T-helper 1 cell treated with Interleukin-12 subunit alpha and Interleukin-12 subunit beta and Interleukin-4 antibody, amounts not matched to agents 30 μg/mL and 1 μg/mL, for 36 hours (primary cell): ENCODE measurements at regions not wholly inside any gene's neighbourhood (a gene's known extent, or its start where the extent isn't known, plus 50 kb on each side); places are given as distances from the start of the nearest gene placed in this dataset.
"Not testable (repeated sequence)": the region's sequence is repeated elsewhere in the genome, so short reads cannot be mapped to it uniquely, and the experiment has no call there.

Experiments used
- H3K27ac Mint-ChIP-seq: one replicate; pipeline ENCODE4 v1.8.0; 2021; ENCODE audit warnings: mild to moderate bottlenecking, mixed read lengths
- H3K27me3 Mint-ChIP-seq: one replicate; pipeline ENCODE4 v1.8.0; 2021; ENCODE audit warnings: low read depth, mixed read lengths
- H3K36me3 Mint-ChIP-seq: one replicate; pipeline ENCODE4 v1.8.0; 2021; ENCODE audit warnings: low read depth, mixed read lengths
- H3K4me1 Mint-ChIP-seq: one replicate; pipeline ENCODE4 v1.8.0; 2021; ENCODE audit warnings: low read depth, mixed read lengths
- H3K4me3 Mint-ChIP-seq: one replicate; pipeline ENCODE4 v1.8.0; 2021; ENCODE audit warnings: mild to moderate bottlenecking, moderate library complexity, mixed read lengths
- H3K9me3 Mint-ChIP-seq: one replicate; pipeline ENCODE4 v1.8.0; 2021; ENCODE audit warnings: mixed read lengths

DNA sequence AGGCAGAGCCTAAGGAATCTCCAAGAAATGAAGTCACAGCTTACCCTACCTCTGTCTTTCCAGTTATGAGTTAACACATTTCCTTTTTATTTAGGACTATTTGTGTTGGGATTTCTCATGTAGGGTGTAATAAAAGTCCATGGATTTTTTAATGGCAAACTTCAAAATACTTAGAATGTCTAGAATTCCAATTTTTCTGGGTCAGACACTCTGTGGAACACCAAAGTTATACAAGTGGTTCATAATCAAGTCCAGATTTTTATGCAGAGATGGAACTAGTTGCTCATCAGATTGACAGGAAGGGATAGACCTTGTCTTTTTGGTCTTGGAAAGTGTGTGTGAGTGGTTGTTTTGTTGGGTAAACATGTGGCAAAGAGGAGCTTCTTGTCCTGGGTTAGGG, 69.8 kb upstream of the ADRA1D start:
- Mint-ChIP-seq H3K36me3 (no peaks in the 10 kb centered on the region), H3K4me1 (no peaks in the 10 kb centered on the region), H3K27me3 (peaks cover 6% of the 10 kb centered on the region), H3K4me3 (no peak overlapping the region), H3K27ac (no peak overlapping the region), H3K9me3 (no peaks in the 10 kb centered on the region)

DNA sequence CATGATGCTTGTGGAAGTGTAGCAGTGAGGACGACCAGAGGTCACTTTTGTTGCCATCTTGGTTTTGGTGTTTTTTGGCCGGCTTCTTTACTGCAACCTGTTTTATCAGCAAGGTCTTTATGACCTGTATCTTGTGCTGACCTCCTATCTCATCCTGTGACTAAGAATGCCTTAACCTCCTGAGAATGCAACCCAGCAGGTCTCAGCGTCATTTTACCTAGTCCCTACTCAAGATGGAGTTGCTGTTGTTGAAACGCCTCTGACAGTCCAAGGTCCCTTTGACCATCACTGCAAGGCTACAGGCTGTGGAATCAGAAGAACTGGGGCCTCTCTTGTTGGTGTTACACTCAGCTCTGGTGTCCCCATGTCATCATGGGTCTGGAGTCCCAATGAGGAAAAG, 61.5 kb upstream of the ADRA1D start:
- not testable (repeated sequence) for H3K27ac Mint-ChIP-seq, H3K27me3 Mint-ChIP-seq, H3K4me1 Mint-ChIP-seq

DNA sequence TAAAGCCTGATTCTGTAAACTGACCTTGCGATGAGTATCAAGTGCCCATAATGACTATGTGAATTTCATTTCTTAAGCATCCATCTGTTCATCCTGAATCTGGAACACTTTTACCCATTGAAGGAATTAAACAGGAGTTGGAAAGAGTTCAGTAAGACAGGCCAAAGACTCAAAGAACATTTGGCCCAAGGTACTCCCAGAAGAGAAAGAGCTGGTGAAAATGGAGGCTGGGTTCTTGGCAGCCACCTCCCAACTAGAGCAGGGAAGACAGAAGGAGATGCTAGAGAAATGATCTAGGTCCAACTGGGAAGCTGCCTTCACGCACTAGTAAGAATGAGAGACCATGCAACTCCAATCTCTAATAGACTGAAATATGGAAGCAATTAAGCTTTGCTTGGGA, 57.1 kb upstream of the ADRA1D start:
- Mint-ChIP-seq H3K27me3 (no peaks in the 10 kb centered on the region), H3K27ac (no peak overlapping the region), H3K4me1 (no peaks in the 10 kb centered on the region), H3K9me3 (no peaks in the 10 kb centered on the region), H3K4me3 (no peak overlapping the region), H3K36me3 (no peaks in the 10 kb centered on the region)

More for the DNA sequence above, 61.5 kb upstream of the ADRA1D start:
- H3K36me3 Mint-ChIP-seq, H3K9me3 Mint-ChIP-seq, H3K4me3 Mint-ChIP-seq: not testable (repeated sequence)

DNA sequence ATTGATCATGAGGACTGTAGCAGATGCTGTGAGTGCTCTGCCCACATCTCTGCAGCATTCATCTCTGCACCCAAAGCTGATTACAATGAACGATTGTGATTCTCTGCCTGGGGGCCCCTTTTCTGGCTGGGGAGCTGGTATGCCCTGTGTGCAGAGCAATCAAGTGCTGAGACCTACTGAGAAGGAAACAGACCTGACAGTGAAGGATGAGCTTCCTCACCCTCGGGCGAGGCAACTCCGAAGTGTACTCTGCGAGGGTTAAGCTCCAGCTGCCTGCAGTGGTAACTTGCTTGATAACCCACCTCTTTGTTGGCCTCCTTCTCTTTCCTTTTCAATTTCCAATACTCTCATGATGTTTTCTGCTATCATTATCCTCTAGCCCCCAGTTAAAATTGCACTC, 56.0 kb upstream of the ADRA1D start:
- no peak overlapping the region for H3K27ac Mint-ChIP-seq
- H3K36me3 Mint-ChIP-seq: no peaks in the 10 kb centered on the region
- no peaks in the 10 kb centered on the region for H3K4me1 Mint-ChIP-seq
- H3K27me3 Mint-ChIP-seq: no peaks in the 10 kb centered on the region
- H3K9me3 Mint-ChIP-seq: no peaks in the 10 kb centered on the region
- H3K4me3 Mint-ChIP-seq: no peak overlapping the region

DNA sequence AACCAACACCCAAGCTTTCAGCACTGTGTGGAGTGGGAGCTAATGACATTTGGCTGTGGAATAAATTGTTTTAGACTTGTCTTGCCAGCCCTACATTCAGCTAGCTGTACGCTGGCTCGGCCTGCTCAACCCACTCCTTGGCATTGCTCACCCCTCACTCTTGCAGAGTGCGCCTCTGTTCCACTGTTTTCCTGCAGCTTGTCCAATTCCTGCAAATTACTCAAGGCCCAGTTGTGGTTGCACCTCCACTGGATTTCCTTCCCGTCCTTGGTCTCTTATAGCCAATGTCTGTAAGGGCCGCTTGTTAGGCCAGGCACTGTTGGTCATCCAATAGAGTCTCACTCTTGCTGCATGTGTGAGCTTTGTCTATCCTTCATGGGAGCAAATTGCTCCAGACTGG, 55.5 kb upstream of the ADRA1D start:
- Mint-ChIP-seq H3K27ac (no peak overlapping the region), H3K4me1 (no peaks in the 10 kb centered on the region), H3K4me3 (no peak overlapping the region), H3K27me3 (no peaks in the 10 kb centered on the region), H3K36me3 (no peaks in the 10 kb centered on the region), H3K9me3 (no peaks in the 10 kb centered on the region)

- no peaks in the 10 kb centered on the region for H3K9me3 Mint-ChIP-seq
- peaks cover 5% of the 10 kb centered on the region for H3K27me3 Mint-ChIP-seq
- no peak overlapping the region for H3K4me3 Mint-ChIP-seq
- no peaks in the 10 kb centered on the region for H3K4me1 Mint-ChIP-seq
- H3K36me3 Mint-ChIP-seq: no peaks in the 10 kb centered on the region
- no peak overlapping the region for H3K27ac Mint-ChIP-seq
Observed at GRCh38 chr20:4303136-4303535, 54.0 kb upstream of the ADRA1D start.

DNA sequence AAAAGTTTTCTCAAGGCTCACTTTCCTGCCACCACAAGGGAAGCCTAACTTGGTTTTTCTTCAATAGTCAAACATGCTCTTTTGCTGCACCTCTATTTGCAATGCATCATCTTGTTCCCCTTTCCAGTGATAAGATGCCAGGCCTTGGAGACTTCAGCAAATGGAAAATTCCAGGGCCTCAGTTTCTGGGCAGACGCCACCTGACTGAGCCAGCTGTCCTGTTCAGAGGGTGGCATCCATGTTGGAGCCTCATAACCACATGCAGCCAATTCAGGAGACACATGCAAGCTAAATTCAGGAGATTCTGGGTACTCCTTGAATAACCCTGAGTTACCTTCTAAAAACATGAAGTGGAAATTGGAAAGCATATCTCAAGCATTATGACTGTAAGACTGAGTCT, 51.8 kb upstream of the ADRA1D start:
- Mint-ChIP-seq H3K27ac (no peak overlapping the region), H3K9me3 (no peaks in the 10 kb centered on the region), H3K4me3 (no peak overlapping the region), H3K36me3 (no peaks in the 10 kb centered on the region), H3K4me1 (no peaks in the 10 kb centered on the region), H3K27me3 (peaks cover 6% of the 10 kb centered on the region)

DNA sequence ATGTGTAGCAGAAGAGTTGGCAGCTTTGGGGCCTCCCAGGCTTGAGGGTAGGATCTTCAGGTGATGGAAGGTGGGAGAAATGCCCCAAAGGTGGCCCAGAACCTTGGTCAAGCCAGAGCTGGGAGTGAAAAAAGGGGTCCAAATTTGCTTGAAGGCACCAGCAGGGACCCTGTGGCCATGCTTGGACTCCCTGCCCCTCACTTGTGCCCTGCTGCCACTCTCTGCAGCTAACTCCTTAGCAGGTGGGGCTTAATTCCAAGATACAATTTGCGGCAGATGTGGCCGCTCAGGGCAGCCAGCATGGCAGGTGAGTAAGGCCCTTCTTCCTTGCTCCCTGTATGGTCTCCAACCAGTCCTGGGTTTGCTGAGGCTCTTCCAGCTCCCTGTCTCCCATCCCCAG, 51.3 kb upstream of the ADRA1D start:
- no peaks in the 10 kb centered on the region for H3K36me3 Mint-ChIP-seq
- no peak overlapping the region for H3K4me3 Mint-ChIP-seq
- no peaks in the 10 kb centered on the region for H3K4me1 Mint-ChIP-seq
- no peak overlapping the region for H3K27ac Mint-ChIP-seq
- no peaks in the 10 kb centered on the region for H3K9me3 Mint-ChIP-seq
- peaks cover 6% of the 10 kb centered on the region for H3K27me3 Mint-ChIP-seq

DNA sequence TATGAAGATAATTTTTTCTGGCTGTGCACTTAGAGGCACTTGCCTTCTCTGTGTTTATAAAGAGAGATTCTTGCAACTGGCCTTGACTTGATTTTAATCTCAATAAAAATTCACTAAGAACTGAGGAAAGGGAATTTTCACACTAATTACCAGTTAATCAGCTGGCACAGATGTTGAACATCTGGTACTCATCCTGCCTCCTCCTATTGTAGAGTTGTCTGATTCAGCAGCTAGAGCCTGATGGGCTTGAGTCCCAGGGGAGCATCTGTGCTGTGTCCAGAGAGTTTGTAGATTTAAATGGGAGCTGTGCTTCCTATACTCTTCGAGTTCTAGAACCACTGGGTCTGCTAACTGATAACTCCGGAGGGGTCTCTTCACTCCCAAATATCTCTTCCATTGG, 50.7 kb upstream of the ADRA1D start:
- Mint-ChIP-seq H3K27ac (no peak overlapping the region), H3K27me3 (peaks cover 6% of the 10 kb centered on the region), H3K4me1 (no peaks in the 10 kb centered on the region), H3K4me3 (no peak overlapping the region), H3K36me3 (no peaks in the 10 kb centered on the region), H3K9me3 (no peaks in the 10 kb centered on the region)

DNA sequence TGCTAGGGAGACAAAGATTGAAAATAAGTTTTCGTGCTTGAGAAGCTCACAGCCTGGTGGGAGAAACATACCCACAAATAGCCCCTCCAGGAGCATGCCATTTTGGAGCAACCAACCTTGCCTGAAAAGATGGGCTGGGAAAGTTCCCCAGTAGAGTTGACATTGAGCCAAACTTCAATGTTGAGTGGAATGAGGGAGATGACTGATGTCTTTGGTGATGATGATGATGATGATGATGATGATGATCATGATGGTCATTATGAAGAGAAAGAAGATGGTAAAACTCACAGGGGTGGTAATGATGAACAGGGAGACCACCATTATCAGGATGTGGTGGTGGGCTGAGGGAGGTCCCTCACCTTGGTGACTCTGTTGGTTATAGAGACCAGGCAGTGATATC, 50.1 kb upstream of the ADRA1D start:
- no peaks in the 10 kb centered on the region for H3K36me3 Mint-ChIP-seq
- H3K27ac Mint-ChIP-seq: no peak overlapping the region
- no peaks in the 10 kb centered on the region for H3K9me3 Mint-ChIP-seq
- no peak overlapping the region for H3K4me3 Mint-ChIP-seq
- no peaks in the 10 kb centered on the region for H3K4me1 Mint-ChIP-seq
- H3K27me3 Mint-ChIP-seq: peaks cover 6% of the 10 kb centered on the region
